ENCODE measurements at regions not wholly inside any gene's neighbourhood (a gene's known extent, or its start where the extent isn't known, plus 50 kb on each side); places are given as distances from the start of the nearest gene placed in this dataset.

- TF ChIP-seq, protein P1, sequence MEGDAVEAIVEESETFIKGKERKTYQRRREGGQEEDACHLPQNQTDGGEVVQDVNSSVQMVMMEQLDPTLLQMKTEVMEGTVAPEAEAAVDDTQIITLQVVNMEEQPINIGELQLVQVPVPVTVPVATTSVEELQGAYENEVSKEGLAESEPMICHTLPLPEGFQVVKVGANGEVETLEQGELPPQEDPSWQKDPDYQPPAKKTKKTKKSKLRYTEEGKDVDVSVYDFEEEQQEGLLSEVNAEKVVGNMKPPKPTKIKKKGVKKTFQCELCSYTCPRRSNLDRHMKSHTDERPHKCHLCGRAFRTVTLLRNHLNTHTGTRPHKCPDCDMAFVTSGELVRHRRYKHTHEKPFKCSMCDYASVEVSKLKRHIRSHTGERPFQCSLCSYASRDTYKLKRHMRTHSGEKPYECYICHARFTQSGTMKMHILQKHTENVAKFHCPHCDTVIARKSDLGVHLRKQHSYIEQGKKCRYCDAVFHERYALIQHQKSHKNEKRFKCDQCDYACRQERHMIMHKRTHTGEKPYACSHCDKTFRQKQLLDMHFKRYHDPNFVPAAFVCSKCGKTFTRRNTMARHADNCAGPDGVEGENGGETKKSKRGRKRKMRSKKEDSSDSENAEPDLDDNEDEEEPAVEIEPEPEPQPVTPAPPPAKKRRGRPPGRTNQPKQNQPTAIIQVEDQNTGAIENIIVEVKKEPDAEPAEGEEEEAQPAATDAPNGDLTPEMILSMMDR (IDR thresholded peaks at IDR 0.05; ENCODE audit: unreplicated experiment in 3 of 3), result no peak
These were observed 436.7 kb downstream of the MID1IP1 start for GRCh38 chrX:39238006-39238405.

DNA sequence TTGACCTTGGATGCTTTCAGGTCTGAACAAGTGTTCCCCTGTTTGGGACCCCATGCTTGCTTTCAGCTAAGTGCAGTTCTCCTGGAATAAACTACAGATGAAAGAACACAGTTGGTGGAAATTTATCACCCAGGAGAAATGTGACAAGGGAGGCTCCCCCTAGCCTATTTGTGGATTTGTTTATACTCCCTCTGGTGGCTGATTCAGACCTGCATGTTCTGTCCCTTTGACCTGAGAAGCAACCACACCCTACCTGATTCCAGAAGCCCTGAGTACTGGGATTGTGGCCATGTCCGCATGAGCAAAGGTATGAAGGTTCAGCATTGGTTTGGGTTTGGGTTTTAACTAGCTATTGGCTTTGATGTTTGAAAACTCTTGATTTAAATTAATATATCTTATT, 440.9 kb downstream of the MID1IP1 start:
- TF ChIP-seq, protein P1 (IDR thresholded peaks at IDR 0.05; ENCODE audit: unreplicated experiment in 3 of 3), result peak; percentile 17 to 54 (median 38)
- H3K4me3 Mint-ChIP-seq, result no peak overlapping the region

More at GRCh38 chrX:39238006-39238405, 436.7 kb downstream of the MID1IP1 start:
- Mint-ChIP-seq H3K27me3 (ENCODE audit: low read depth) (no peaks in the 10 kb centered on the region), H3K4me3 (no peak overlapping the region), H3K27ac (no peak overlapping the region), H3K4me1 (no peaks in the 10 kb centered on the region), H3K36me3 (ENCODE audit: low read depth) (no peaks in the 10 kb centered on the region), H3K9me3 (peaks cover 8% of the 10 kb centered on the region)

GRCh38 chrX:39244147-39244546, 442.9 kb downstream of the MID1IP1 start:
- Mint-ChIP-seq H3K27ac (no peak overlapping the region), H3K4me3 (no peak overlapping the region), H3K4me1 (no peaks in the 10 kb centered on the region), H3K36me3 (ENCODE audit: low read depth) (no peaks in the 10 kb centered on the region), H3K9me3 (peaks cover 4% of the 10 kb centered on the region), H3K27me3 (ENCODE audit: low read depth) (no peaks in the 10 kb centered on the region)
- TF ChIP-seq, protein P1 (IDR thresholded peaks at IDR 0.05; ENCODE audit: unreplicated experiment in 3 of 3), result no peak

More for the DNA sequence above, 440.9 kb downstream of the MID1IP1 start:
- H3K27me3 Mint-ChIP-seq (ENCODE audit: low read depth), result no peaks in the 10 kb centered on the region
- peaks cover 8% of the 10 kb centered on the region for H3K9me3 Mint-ChIP-seq
- no peaks in the 10 kb centered on the region for H3K4me1 Mint-ChIP-seq
- no peaks in the 10 kb centered on the region for H3K36me3 Mint-ChIP-seq (ENCODE audit: low read depth)
- H3K27ac Mint-ChIP-seq, result no peak overlapping the region

- Mint-ChIP-seq H3K4me3 (no peak overlapping the region), H3K27ac (no peak overlapping the region), H3K27me3 (ENCODE audit: low read depth) (no peaks in the 10 kb centered on the region), H3K36me3 (ENCODE audit: low read depth) (no peaks in the 10 kb centered on the region), H3K9me3 (peaks cover 8% of the 10 kb centered on the region), H3K4me1 (no peaks in the 10 kb centered on the region)
- TF ChIP-seq, protein P1 (IDR thresholded peaks at IDR 0.05; ENCODE audit: unreplicated experiment in 3 of 3), result no peak
These were observed 443.8 kb downstream of the MID1IP1 start for GRCh38 chrX:39245024-39245423.

DNA sequence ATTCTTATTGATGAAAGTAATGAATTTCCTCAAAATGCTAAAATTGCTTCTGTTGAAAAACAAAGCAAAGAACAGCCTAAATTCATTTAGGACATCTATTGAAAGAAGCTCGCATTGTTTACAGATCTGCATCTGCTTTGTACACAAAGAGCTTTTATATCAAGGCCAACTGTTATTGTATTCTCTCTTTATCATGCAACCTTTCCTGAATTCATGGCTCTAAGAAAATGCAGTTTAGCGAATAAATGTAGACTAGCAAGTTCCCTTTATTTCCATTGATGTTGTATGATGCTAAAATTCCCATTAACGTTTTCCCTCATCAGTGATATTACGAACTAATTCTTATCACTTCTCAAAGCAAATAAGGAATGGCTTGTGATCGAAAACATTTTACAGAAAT, 446.3 kb downstream of the MID1IP1 start:
- TF ChIP-seq, protein P1 (IDR thresholded peaks at IDR 0.05; ENCODE audit: unreplicated experiment in 3 of 3), result no peak
- H3K4me1 Mint-ChIP-seq, result no peaks in the 10 kb centered on the region
- H3K36me3 Mint-ChIP-seq (ENCODE audit: low read depth), result no peaks in the 10 kb centered on the region
- H3K9me3 Mint-ChIP-seq, result peaks cover 12% of the 10 kb centered on the region
- H3K27ac Mint-ChIP-seq, result no peak overlapping the region
- no peak overlapping the region for H3K4me3 Mint-ChIP-seq
- no peaks in the 10 kb centered on the region for H3K27me3 Mint-ChIP-seq (ENCODE audit: low read depth)

- H3K36me3 Mint-ChIP-seq (ENCODE audit: low read depth), result no peaks in the 10 kb centered on the region
- H3K4me3 Mint-ChIP-seq, result no peak overlapping the region
- TF ChIP-seq, protein P1 (IDR thresholded peaks at IDR 0.05; ENCODE audit: unreplicated experiment in 3 of 3), result no peak
- no peaks in the 10 kb centered on the region for H3K4me1 Mint-ChIP-seq
- H3K9me3 Mint-ChIP-seq, result peaks cover 13% of the 10 kb centered on the region
- no peaks in the 10 kb centered on the region for H3K27me3 Mint-ChIP-seq (ENCODE audit: low read depth)
- no peak overlapping the region for H3K27ac Mint-ChIP-seq
These were observed 447.1 kb downstream of the MID1IP1 start for GRCh38 chrX:39248330-39248729.

Measured in nephron (organoid).